Activated CD4-positive, CD25-positive, alpha-beta regulatory T cell treated with anti-CD3 and anti-CD28 coated beads, Interleukin-2, amount 50 U/mL, for 72 hours (primary cell): ENCODE measurements at regions not wholly inside any gene's neighbourhood (a gene's known extent, or its start where the extent isn't known, plus 50 kb on each side); places are given as distances from the start of the nearest gene placed in this dataset.

Experiments used
- DNase-seq: peaks from one replicate; pipeline ENCODE4 v3.0.0; 2021

- no peak for DNase-seq
These were observed 487.2 kb upstream of the RASGRP1 start for GRCh38 chr15:39051626-39052322.

- no peak for DNase-seq
These were observed 487.7 kb upstream of the RASGRP1 start for GRCh38 chr15:39052323-39052705.

- DNase-seq, result no peak
These were observed 488.9 kb upstream of the RASGRP1 start for GRCh38 chr15:39053480-39053879.

GRCh38 chr15:39054128-39054732 is 489.6 kb upstream of the RASGRP1 start:
- no peak for DNase-seq

GRCh38 chr15:39056357-39056756 is 491.7 kb upstream of the RASGRP1 start:
- no peak for DNase-seq

- no peak for DNase-seq
These were observed 493.9 kb upstream of the RASGRP1 start for GRCh38 chr15:39058351-39059131.

DNA sequence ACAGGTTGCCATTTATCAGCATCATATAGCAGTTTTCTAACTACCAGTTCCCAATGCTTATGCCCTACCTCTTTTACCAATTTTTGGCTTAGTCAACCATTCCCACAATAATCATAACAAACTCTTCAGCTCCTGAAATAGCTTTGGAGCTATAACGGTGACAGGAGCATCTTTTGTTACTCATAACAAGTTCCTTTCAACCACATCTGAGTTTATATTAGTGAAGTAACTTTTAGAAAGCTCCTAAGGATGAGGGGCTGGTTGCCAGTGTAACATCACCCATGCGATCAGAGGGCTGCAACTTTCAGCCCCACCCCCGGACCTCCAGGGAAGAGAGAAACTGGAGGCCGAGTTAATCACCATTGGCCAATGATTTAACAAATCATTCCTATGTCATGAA is 495.3 kb upstream of the RASGRP1 start:
- DNase-seq, result no peak

GRCh38 chr15:39061952-39062464 is 497.4 kb upstream of the RASGRP1 start:
- DNase-seq, result no peak

- no peak for DNase-seq
These were observed 502.1 kb upstream of the RASGRP1 start for GRCh38 chr15:39066677-39067076.

DNA sequence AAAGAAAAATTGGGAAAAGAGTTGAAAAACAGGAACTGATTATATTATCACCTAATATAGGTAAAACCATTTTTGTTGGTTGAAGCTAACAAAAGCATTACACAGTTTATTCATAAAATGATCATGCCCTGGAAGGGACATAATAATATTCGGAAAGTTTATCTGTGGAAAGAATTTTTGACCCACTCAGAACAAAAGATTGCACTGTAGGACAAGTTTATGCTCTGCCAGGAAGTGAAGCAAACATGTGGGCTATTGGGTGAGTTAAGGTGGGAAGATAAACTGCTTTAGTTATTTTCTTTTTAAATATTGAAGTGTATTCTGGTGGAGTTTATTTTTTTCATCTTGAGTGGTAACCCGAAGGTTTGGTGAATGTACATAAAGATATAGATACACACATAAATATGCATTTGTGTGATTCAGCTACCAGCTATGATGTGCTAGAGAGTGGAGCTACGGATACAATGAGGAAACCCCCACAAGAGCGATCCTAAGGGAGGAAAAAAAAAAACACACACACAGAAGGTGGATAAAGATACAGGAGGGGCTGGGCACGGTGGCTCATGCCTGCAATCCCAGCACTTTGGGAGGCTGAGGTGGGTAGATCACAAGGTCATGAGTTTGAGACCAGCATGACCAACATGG is 506.4 kb upstream of the THBS1 start:
- DNase-seq, result no peak

DNA sequence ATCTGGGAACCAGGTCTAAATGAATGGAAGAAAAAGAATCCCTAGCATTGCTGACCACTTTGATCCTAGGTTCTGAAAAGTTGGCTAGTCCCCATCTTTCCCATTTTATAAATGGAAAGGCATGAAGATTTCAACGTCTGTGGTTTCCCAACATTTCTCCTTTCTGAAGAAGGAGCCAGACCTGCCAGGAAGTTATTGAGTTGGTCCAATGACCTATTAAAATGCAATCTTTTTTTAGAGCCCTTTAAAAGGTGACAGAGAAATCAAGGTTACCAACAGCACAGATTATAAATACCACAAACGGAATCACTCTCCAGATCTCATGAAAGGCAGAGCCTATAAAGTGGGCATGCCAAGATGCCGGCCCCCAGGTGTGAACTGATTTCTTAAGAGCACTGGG is 505.6 kb upstream of the THBS1 start:
- no peak for DNase-seq

- no peak for DNase-seq
These were observed 505.0 kb upstream of the THBS1 start for GRCh38 chr15:39075756-39076341.

- no peak for DNase-seq
These were observed 502.9 kb upstream of the THBS1 start for GRCh38 chr15:39078026-39078425.

DNA sequence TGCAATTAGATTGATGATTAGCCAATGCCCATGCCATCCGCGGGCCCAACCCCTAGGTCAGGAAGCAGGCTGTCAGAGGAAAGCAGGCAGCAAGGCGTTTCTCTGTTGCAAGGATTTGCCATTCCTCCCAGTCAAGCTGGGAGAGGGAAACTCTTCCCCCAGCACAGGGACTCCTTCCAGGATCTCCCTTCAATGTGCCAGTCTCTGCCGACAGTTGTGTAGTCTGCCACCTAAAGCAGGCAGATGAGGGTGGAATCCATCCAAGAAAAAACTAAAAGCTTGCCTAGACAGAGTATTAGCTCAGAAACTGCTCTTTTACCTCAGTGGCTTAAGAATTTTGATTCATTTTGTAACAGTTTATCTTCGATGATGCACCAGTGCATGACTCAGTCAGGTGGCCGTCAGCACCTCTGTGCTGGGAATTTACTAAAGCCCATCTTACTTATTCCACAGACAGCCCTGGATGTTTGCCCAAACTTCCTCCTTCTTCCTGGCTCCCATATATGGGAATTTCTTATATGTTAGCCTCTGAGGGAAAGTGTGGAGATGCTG is 501.5 kb upstream of the THBS1 start:
- DNase-seq, result no peak

DNA sequence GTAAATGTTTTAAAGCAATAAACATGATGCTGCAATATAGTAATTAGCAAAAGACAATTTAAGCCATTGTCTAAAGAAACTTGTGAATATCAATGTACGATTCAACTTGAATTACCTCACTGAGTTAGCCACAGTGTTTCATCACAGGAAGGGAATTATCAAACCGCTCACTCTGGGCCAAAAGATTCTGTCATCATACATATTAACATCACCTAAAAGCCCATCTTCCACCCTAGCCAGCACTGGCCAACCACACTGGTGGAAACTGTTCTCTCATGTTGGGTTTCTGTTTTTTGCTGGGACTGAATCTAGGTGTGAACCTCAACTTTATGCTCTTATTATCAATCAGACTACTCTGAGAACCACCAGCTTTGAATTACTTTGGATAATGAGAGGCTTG is 497.7 kb upstream of the THBS1 start:
- no peak for DNase-seq

GRCh38 chr15:39084674-39085530 is 496.0 kb upstream of the THBS1 start:
- no peak for DNase-seq

DNA sequence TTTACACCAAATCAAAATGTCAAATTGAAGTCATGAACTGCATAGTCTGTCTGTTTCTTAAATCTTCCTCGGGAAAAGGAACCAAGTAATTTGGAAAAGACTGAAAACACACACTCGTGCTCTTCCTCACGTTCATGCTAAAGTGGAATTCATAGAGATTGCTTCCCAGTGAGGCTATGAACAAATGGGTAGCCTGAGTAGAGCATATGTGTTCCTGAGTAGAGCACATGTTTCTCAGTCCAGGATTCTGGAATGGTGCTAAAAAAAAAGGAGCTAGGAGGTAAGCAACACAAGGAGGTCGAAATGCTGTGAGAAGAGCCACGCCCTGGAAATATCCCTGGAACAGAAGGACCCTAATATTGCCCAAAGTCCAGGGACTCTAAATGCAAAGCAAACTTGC is 494.2 kb upstream of the THBS1 start:
- no peak for DNase-seq

DNA sequence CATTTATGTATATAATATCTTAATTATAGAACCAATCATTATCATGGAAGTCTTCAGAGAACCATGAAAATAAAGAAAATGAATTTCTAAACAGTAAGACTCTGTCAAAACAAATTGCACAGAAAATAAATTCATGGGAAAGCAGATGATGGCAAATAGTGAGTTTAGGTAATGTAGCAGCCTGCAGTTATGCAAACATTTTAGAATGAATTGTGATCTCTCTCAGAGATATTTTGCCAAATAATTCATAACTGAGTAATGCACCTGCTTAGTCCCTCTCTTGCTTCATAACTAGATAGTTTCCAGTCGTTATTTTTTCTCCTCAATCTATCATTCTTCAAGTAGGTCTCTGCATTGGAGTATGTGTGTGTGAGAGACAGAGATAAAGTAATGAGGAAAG is 492.7 kb upstream of the THBS1 start:
- no peak for DNase-seq

- no peak for DNase-seq
These were observed 488.5 kb upstream of the THBS1 start for GRCh38 chr15:39092354-39092753.

GRCh38 chr15:39092761-39093160 is 488.1 kb upstream of the THBS1 start:
- no peak for DNase-seq

- DNase-seq, result no peak
These were observed 486.8 kb upstream of the THBS1 start for GRCh38 chr15:39094116-39094515.
